ENCODE measurements at regions not wholly inside any gene's neighbourhood (a gene's known extent, or its start where the extent isn't known, plus 50 kb on each side); places are given as distances from the start of the nearest gene placed in this dataset.

DNA sequence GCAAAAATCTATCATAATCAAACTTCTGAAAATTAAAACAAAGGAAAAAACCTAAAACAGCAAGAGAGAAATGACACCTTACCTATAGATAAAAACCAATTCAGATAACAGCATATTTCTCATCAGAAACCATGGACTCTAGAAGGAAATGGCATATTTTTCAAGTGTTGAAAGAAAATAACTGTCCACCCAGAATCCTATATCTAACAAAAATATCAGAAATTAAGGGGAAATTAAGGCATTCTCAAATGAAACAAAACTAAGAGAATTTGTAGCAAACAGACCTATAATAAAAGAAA, 257.2 kb downstream of the ANAPC1 start:
- TF ChIP-seq, protein P1, sequence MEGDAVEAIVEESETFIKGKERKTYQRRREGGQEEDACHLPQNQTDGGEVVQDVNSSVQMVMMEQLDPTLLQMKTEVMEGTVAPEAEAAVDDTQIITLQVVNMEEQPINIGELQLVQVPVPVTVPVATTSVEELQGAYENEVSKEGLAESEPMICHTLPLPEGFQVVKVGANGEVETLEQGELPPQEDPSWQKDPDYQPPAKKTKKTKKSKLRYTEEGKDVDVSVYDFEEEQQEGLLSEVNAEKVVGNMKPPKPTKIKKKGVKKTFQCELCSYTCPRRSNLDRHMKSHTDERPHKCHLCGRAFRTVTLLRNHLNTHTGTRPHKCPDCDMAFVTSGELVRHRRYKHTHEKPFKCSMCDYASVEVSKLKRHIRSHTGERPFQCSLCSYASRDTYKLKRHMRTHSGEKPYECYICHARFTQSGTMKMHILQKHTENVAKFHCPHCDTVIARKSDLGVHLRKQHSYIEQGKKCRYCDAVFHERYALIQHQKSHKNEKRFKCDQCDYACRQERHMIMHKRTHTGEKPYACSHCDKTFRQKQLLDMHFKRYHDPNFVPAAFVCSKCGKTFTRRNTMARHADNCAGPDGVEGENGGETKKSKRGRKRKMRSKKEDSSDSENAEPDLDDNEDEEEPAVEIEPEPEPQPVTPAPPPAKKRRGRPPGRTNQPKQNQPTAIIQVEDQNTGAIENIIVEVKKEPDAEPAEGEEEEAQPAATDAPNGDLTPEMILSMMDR (conservative IDR thresholded peaks at IDR 0.05 in 1 of 2, IDR thresholded peaks at IDR 0.05 in 1 of 2; ENCODE audit: low read depth in 1 of 2, low read length in 2 of 2) = no peak
- TF ChIP-seq EZH2 (IDR thresholded peaks at IDR 0.05; ENCODE audit: low read length, missing control alignments) = no peak
